HepG2 (cell line): ENCODE measurements at regions not wholly inside any gene's neighbourhood (a gene's known extent, or its start where the extent isn't known, plus 50 kb on each side); places are given as distances from the start of the nearest gene placed in this dataset.

Source experiments
- HIVEP1 ChIP-seq: sonication (generic); formaldehyde crosslinking; IDR thresholded peaks from 2 replicates; pipeline ENCODE4 v1.4.0; 2020; ENCODE audit warnings: mild to moderate bottlenecking, missing genetic modification reagents
- IKZF1 ChIP-seq: fragments of 450-650 bp; IDR thresholded peaks from 2 replicates; pipeline ENCODE4 v1.7.1; 2016
- JDP2 ChIP-seq: sonication (generic); formaldehyde crosslinking; IDR thresholded peaks from 2 replicates; pipeline ENCODE4 v1.8.1; 2022; ENCODE audit warnings: missing genetic modification reagents, borderline replicate concordance
- NFKB2 ChIP-seq: sonication (generic); formaldehyde crosslinking; IDR thresholded peaks from 2 replicates; pipeline ENCODE4 v1.4.0; 2020; ENCODE audit warnings: missing genetic modification reagents, borderline replicate concordance
- SALL1 ChIP-seq: sonication (generic); formaldehyde crosslinking; IDR thresholded peaks from 2 replicates; pipeline ENCODE4 v1.8.0; 2022; ENCODE audit warnings: mild to moderate bottlenecking, missing genetic modification reagents
- SMC3 ChIP-seq: IDR thresholded peaks from 2 replicates; pipeline ENCODE4 v1.6.1; 2011; ENCODE audit warnings: low read length, improper control_type of control experiment
- SNAI1 ChIP-seq: sonication (generic); formaldehyde crosslinking; IDR thresholded peaks from 2 replicates; pipeline ENCODE4 v1.5.0; 2020; ENCODE audit warnings: mild to moderate bottlenecking, missing genetic modification reagents, borderline replicate concordance
- ZNF17 ChIP-seq: sonication (generic); formaldehyde crosslinking; IDR thresholded peaks from 2 replicates; pipeline ENCODE4 v1.5.0; 2020; ENCODE audit warnings: mild to moderate bottlenecking, missing genetic modification reagents
- ZNF331 ChIP-seq: sonication (generic); formaldehyde crosslinking; IDR thresholded peaks from 2 replicates; pipeline ENCODE4 v1.4.0; 2020; ENCODE audit warnings: missing genetic modification reagents
- ZNF446 ChIP-seq: sonication (generic); formaldehyde crosslinking; IDR thresholded peaks from 2 replicates; pipeline ENCODE4 v1.5.0; 2020; ENCODE audit warnings: mild to moderate bottlenecking, missing genetic modification reagents
- ZNF496 ChIP-seq: sonication (generic); formaldehyde crosslinking; IDR thresholded peaks from 2 replicates; pipeline ENCODE4 v1.8.1; 2023; ENCODE audit warnings: mild to moderate bottlenecking, moderate library complexity, missing genetic modification reagents; ENCODE audit not compliant: insufficient replicate concordance
- ZNF572 ChIP-seq: sonication (generic); formaldehyde crosslinking; IDR thresholded peaks from 2 replicates; pipeline ENCODE4 v1.5.1; 2020; ENCODE audit warnings: mild to moderate bottlenecking, missing genetic modification reagents
- ZNF598 ChIP-seq: sonication (generic); formaldehyde crosslinking; IDR thresholded peaks from 2 replicates; pipeline ENCODE4 v1.5.1; 2020; ENCODE audit warnings: mild to moderate bottlenecking, missing genetic modification reagents, borderline replicate concordance
- ZNF605 ChIP-seq: sonication (generic); formaldehyde crosslinking; IDR thresholded peaks from 2 replicates; pipeline ENCODE4 v1.8.0; 2022; ENCODE audit warnings: mild to moderate bottlenecking, missing genetic modification reagents
- ZNF616 ChIP-seq: sonication (generic); formaldehyde crosslinking; IDR thresholded peaks from 2 replicates; pipeline ENCODE4 v1.5.0; 2020; ENCODE audit warnings: low read depth, mild to moderate bottlenecking, missing genetic modification reagents
- ZSCAN12 ChIP-seq: sonication (generic); formaldehyde crosslinking; IDR thresholded peaks from 2 replicates; pipeline ENCODE4 v1.9.0; 2021; ENCODE audit warnings: mild to moderate bottlenecking, missing genetic modification reagents
- TF ChIP-seq, protein P1 (sequence below): sonication (generic); formaldehyde crosslinking; IDR thresholded peaks from one replicate; pipeline ENCODE4 v1.5.1; 2020; ENCODE audit warnings: mild to moderate bottlenecking, missing genetic modification reagents; ENCODE audit errors: not compliant biosample characterization
- TF ChIP-seq, protein P2 (sequence below): sonication (generic); formaldehyde crosslinking; IDR thresholded peaks from 2 replicates; pipeline ENCODE4 v1.4.0; 2020; ENCODE audit warnings: missing genetic modification reagents, borderline replicate concordance

DNA sequence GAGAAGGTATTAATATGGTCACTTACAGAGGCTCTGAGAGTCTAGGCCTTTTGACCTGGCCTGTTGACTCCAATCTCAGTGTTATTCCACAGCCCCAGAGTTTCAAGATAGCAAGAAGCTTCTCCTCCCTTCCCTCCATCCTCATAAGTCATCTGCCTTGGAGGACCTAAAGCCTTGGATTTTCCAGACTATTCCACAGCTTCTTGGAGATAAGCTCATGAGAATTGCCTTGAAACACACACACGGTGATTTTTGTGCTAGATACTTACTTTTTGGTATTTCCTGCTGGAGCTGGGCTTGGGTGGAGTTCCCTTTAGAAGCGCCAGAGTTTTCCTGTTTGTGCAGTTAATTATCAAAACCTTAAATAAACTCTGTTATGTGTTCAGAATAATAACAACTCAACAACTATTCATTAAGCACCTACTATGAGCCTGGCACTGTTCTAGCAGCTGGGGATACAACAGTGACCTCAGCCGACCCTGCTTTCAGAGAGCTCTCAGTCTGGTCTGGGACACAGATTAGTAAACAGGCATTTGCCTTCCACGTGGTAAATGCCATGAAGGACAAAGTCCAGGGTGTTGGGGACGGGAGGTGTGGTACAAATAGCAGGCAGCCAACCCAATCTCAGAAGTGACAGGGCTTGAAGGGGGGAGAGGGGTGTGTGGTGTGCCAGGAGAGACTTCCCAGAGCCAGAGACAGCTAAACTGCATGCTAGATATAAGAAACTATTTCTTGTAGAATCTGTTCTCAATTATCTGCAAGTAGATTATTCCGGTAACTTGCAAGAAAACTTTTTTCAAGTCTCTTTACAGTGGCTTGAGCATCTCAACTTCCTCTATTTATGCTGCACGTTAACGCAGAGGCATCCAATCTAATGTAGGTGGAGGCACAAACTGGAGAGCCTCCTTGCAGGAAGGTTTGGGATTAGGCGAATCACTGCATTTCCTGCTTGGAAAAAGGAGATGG, 55.9 kb upstream of the KLF9 start (continued):
- TF ChIP-seq, protein P1, sequence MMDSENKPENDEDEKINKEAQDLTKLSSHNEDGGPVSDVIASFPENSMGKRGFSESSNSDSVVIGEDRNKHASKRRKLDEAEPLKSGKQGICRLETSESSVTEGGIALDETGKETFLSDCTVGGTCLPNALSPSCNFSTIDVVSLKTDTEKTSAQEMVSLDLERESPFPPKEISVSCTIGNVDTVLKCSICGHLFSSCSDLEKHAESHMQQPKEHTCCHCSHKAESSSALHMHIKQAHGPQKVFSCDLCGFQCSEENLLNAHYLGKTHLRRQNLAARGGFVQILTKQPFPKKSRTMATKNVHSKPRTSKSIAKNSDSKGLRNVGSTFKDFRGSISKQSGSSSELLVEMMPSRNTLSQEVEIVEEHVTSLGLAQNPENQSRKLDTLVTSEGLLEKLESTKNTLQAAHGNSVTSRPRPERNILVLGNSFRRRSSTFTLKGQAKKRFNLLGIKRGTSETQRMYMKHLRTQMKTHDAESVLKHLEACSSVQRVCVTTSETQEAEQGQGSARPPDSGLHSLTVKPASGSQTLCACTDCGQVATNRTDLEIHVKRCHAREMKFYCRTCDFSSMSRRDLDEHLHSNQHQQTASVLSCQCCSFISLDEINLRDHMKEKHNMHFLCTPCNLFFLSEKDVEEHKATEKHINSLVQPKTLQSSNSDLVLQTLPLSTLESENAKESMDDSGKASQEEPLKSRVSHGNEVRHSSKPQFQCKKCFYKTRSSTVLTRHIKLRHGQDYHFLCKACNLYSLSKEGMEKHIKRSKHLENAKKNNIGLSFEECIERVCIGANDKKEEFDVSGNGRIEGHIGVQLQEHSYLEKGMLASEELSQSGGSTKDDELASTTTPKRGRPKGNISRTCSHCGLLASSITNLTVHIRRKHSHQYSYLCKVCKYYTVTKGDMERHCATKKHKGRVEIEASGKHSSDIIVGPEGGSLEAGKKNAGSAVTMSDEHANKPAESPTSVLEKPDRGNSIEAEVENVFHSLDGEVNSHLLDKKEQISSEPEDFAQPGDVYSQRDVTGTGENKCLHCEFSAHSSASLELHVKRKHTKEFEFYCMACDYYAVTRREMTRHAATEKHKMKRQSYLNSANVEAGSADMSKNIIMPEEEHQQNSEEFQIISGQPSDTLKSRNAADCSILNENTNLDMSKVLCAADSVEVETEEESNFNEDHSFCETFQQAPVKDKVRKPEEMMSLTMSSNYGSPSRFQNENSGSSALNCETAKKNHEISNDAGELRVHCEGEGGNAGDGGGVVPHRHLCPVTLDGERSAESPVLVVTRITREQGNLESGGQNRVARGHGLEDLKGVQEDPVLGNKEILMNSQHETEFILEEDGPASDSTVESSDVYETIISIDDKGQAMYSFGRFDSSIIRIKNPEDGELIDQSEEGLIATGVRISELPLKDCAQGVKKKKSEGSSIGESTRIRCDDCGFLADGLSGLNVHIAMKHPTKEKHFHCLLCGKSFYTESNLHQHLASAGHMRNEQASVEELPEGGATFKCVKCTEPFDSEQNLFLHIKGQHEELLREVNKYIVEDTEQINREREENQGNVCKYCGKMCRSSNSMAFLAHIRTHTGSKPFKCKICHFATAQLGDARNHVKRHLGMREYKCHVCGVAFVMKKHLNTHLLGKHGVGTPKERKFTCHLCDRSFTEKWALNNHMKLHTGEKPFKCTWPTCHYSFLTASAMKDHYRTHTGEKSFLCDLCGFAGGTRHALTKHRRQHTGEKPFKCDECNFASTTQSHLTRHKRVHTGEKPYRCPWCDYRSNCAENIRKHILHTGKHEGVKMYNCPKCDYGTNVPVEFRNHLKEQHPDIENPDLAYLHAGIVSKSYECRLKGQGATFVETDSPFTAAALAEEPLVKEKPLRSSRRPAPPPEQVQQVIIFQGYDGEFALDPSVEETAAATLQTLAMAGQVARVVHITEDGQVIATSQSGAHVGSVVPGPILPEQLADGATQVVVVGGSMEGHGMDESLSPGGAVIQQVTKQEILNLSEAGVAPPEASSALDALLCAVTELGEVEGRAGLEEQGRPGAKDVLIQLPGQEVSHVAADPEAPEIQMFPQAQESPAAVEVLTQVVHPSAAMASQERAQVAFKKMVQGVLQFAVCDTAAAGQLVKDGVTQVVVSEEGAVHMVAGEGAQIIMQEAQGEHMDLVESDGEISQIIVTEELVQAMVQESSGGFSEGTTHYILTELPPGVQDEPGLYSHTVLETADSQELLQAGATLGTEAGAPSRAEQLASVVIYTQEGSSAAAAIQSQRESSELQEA (CRISPR knock-in tag): no peak
- TF ChIP-seq, protein P2, sequence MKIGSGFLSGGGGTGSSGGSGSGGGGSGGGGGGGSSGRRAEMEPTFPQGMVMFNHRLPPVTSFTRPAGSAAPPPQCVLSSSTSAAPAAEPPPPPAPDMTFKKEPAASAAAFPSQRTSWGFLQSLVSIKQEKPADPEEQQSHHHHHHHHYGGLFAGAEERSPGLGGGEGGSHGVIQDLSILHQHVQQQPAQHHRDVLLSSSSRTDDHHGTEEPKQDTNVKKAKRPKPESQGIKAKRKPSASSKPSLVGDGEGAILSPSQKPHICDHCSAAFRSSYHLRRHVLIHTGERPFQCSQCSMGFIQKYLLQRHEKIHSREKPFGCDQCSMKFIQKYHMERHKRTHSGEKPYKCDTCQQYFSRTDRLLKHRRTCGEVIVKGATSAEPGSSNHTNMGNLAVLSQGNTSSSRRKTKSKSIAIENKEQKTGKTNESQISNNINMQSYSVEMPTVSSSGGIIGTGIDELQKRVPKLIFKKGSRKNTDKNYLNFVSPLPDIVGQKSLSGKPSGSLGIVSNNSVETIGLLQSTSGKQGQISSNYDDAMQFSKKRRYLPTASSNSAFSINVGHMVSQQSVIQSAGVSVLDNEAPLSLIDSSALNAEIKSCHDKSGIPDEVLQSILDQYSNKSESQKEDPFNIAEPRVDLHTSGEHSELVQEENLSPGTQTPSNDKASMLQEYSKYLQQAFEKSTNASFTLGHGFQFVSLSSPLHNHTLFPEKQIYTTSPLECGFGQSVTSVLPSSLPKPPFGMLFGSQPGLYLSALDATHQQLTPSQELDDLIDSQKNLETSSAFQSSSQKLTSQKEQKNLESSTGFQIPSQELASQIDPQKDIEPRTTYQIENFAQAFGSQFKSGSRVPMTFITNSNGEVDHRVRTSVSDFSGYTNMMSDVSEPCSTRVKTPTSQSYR (CRISPR knock-in tag): peak; percentile 70; the same call in 1 of the 2 replicates
- no peak for TF ChIP-seq ZNF616 (CRISPR knock-in tag)
- no peak for TF ChIP-seq ZNF446
- no peak for TF ChIP-seq SNAI1 (CRISPR knock-in tag)
- TF ChIP-seq ZNF598: no peak
- peak; percentile 86 for TF ChIP-seq ZNF605
- TF ChIP-seq SMC3: 0 out of 2 replicates have a peak, but pooled peaks have one; percentile 4
- TF ChIP-seq HIVEP1 (CRISPR knock-in tag): no peak
- TF ChIP-seq ZSCAN12 (CRISPR knock-in tag): no peak
- TF ChIP-seq ZNF572 (CRISPR knock-in tag): no peak
- TF ChIP-seq IKZF1: no peak
- no peak for TF ChIP-seq ZNF496 (CRISPR knock-in tag)
- peak; percentile 96 for TF ChIP-seq SALL1 (CRISPR knock-in tag)
- TF ChIP-seq ZNF17: no peak
- peak; percentile 87 for TF ChIP-seq ZNF331 (CRISPR knock-in tag)
- TF ChIP-seq JDP2 (CRISPR knock-in tag): no peak
- no peak for TF ChIP-seq NFKB2 (CRISPR knock-in tag)
